ENCODE measurements at regions not wholly inside any gene's neighbourhood (a gene's known extent, or its start where the extent isn't known, plus 50 kb on each side); places are given as distances from the start of the nearest gene placed in this dataset.
A peak's percentile ranks its signal among the peaks of the same experiment; 100 is the strongest.

DNA sequence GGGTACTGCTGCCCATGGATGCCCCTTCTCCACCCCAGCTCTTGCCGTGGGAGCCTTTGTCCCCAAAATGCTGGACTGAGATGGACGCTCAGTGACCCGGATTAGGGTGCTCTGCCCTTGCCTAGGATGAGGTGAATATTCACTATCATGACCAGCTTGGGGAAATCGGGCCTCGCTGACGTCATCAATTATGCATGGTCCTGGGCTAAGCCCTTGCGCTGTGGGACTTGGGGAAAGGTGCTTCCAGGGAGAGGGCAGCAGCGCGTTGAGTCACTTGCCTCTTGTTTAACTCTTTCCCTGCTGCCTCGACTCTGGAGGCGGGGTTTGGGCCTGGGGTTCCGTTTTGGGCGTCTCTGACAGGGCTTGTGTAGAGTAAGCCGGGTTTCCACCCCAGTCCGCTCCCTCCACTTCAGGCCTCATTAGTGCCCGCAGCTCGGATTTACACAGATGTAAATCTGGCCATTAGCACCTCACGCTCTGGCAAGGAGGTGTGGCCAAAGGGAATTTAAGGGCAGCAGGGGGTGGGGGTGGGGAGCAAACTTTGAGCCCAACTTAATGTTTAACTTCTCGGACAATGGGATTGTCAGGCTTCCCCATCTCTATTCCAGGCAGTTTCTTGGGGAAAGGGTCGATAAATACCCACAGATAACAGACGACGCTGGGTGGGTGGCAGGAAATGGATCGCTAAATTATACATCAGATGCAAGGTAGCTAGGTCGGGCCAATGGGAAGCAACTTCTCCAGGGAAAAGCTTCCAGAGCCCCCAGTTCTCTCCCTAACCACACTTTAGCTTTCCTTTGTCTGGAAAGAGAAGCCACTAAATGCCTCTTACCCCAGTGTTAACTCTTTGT is 51.3 kb upstream of the TCF7L2 start:
- peaks cover 11% of the 10 kb centered on the region for H3K4me1 ChIP-seq (ENCODE audit: insufficient read depth, low read length)
- H2AFZ ChIP-seq (ENCODE audit: low read depth, low read length): peak overlapping the region; percentile 53
- H3K4me3 ChIP-seq (ENCODE audit: low read length): peak overlapping the region; percentile 30
- H3K27me3 ChIP-seq (ENCODE audit: insufficient read depth, low read length): no peaks in the 10 kb centered on the region
- peaks cover 2% of the 10 kb centered on the region for H3K9me3 ChIP-seq (ENCODE audit: low read length)
- H3K36me3 ChIP-seq (ENCODE audit: insufficient read depth, low read length): no peaks in the 10 kb centered on the region

DNA sequence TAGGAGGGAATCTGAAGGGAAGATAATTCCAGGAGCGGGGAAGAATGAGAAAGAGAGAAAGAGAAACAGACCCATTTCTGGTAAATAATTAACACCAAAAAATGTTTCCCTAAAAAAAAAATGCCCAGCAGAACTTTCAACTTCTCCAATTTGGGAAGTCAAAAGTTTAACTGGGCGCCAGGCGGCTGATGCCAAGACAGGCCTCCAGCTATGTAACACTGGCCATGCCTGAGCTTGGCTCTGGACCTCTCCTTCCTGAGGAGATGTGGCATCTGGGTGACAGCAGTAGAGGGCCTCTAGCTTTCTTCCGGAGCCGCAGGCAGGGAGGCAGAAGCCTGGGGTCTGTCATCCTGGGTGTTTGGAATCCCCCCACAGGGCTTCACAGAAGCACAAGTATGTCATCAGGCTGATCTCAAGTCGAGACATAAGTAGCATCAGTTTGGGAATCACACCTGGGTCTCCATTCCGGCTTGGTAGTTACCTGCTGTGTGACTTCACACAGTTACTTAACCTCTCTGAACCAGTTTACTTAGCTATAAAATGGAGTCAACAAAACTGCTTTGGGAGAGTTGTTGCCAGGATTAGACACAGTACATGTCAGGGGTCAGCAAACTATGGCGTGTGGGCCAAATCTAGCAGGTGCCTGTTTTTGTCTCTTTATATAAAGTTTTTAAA is 50.5 kb upstream of the TCF7L2 start:
- Histone ChIP-seq H2AFZ (ENCODE audit: low read depth, low read length) (peak overlapping the region; percentile 53), H3K4me3 (ENCODE audit: low read length) (no peak overlapping the region), H3K4me1 (ENCODE audit: insufficient read depth, low read length) (peaks cover 11% of the 10 kb centered on the region), H3K36me3 (ENCODE audit: insufficient read depth, low read length) (no peaks in the 10 kb centered on the region), H3K27me3 (ENCODE audit: insufficient read depth, low read length) (no peaks in the 10 kb centered on the region), H3K9me3 (ENCODE audit: low read length) (peaks cover 2% of the 10 kb centered on the region)

Measured in neuron (in vitro differentiated cells).